H9 (cell line): ENCODE measurements at regions not wholly inside any gene's neighbourhood (a gene's known extent, or its start where the extent isn't known, plus 50 kb on each side); places are given as distances from the start of the nearest gene placed in this dataset.

Experiments
- DNase-seq: peaks from one replicate; pipeline ENCODE4 v3.0.0-alpha.2; 2017
- H2AFZ ChIP-seq: one replicate; pipeline ENCODE4 v1.6.1; 2013; ENCODE audit warnings: mild to moderate bottlenecking, low read length, control low read depth, moderate library complexity
- H2AK5ac ChIP-seq: 2 replicates; pipeline ENCODE4 v1.6.1; 2013; ENCODE audit warnings: low read length, control low read depth, mixed read lengths; ENCODE audit not compliant: insufficient read length
- H2BK120ac ChIP-seq: one replicate; pipeline ENCODE4 v1.6.1; 2013; ENCODE audit warnings: low read depth, mild to moderate bottlenecking, low read length, control low read depth, inconsistent platforms; ENCODE audit not compliant: poor library complexity, severe bottlenecking
- H2BK12ac ChIP-seq: 2 replicates; pipeline ENCODE4 v1.6.1; 2013; ENCODE audit warnings: low read length, control low read depth, mixed read lengths, low read depth; ENCODE audit not compliant: insufficient read length
- H2BK15ac ChIP-seq: 2 replicates; pipeline ENCODE4 v1.6.1; 2013; ENCODE audit warnings: low read depth, low read length, control low read depth
- H2BK20ac ChIP-seq: one replicate; pipeline ENCODE4 v1.6.1; 2013; ENCODE audit warnings: low read depth, mild to moderate bottlenecking, low read length, control low read depth, inconsistent platforms; ENCODE audit not compliant: poor library complexity, severe bottlenecking
- H2BK5ac ChIP-seq: 2 replicates; pipeline ENCODE4 v1.6.1; 2013; ENCODE audit warnings: low read length, control low read depth, mixed read lengths; ENCODE audit not compliant: insufficient read length
- H3K14ac ChIP-seq: 2 replicates; pipeline ENCODE4 v1.6.1; 2013; ENCODE audit warnings: low read length, control low read depth; ENCODE audit not compliant: insufficient read depth
- H3K18ac ChIP-seq: 2 replicates; pipeline ENCODE4 v1.6.1; 2013; ENCODE audit warnings: low read depth, mild to moderate bottlenecking, mixed read lengths, low read length, control low read depth; ENCODE audit not compliant: insufficient read length
- H3K23ac ChIP-seq: 2 replicates; pipeline ENCODE4 v1.6.1; 2013; ENCODE audit warnings: low read length, control low read depth, mixed read lengths, low read depth; ENCODE audit not compliant: insufficient read length
- H3K23me2 ChIP-seq: 2 replicates; pipeline ENCODE4 v1.6.1; 2013; ENCODE audit warnings: low read depth, mild to moderate bottlenecking, mixed read lengths, low read length, control low read depth; ENCODE audit not compliant: insufficient read length, poor library complexity, severe bottlenecking
- H3K27ac ChIP-seq: 2 replicates; pipeline ENCODE4 v1.5.1; 2013; ENCODE audit warnings: low read length, control low read depth, mixed read lengths, low read depth; ENCODE audit not compliant: insufficient read length
- H3K27me3 ChIP-seq: 2 replicates; pipeline ENCODE4 v1.6.1; 2013; ENCODE audit warnings: low read length, control low read depth, inconsistent platforms; ENCODE audit not compliant: insufficient read depth
- H3K4ac ChIP-seq: 2 replicates; pipeline ENCODE4 v1.6.1; 2013; ENCODE audit warnings: low read depth, mild to moderate bottlenecking, control low read depth, inconsistent platforms, low read length, moderate library complexity
- H3K4me1 ChIP-seq: 2 replicates; pipeline ENCODE4 v1.6.1; 2013; ENCODE audit warnings: low read length, control low read depth, inconsistent platforms; ENCODE audit not compliant: insufficient read depth
- H3K4me2 ChIP-seq: 2 replicates; pipeline ENCODE4 v1.6.1; 2013; ENCODE audit warnings: low read length, control low read depth, mixed read lengths; ENCODE audit not compliant: insufficient read length, insufficient read depth
- H3K56ac ChIP-seq: 2 replicates; pipeline ENCODE4 v1.6.1; 2013; ENCODE audit warnings: low read depth, mild to moderate bottlenecking, mixed read lengths, low read length, control low read depth; ENCODE audit not compliant: insufficient read length
- H3K79me1 ChIP-seq: 2 replicates; pipeline ENCODE4 v1.6.1; 2013; ENCODE audit warnings: low read depth, mild to moderate bottlenecking, moderate library complexity, low read length, control low read depth, inconsistent platforms; ENCODE audit not compliant: insufficient read depth, poor library complexity, severe bottlenecking
- H3K79me2 ChIP-seq: 2 replicates; pipeline ENCODE4 v1.6.1; 2013; ENCODE audit warnings: low read length, control low read depth, inconsistent platforms; ENCODE audit not compliant: insufficient read depth
- H3K9ac ChIP-seq: 2 replicates; pipeline ENCODE4 v1.6.1; 2013; ENCODE audit warnings: low read length, control low read depth, mixed read lengths; ENCODE audit not compliant: insufficient read length; ENCODE audit errors: extremely low read depth
- H3K9me3 ChIP-seq: one replicate; pipeline ENCODE4 v1.6.1; 2013; ENCODE audit warnings: low read depth, low read length, inconsistent platforms; ENCODE audit not compliant: control insufficient read depth
- H3T11ph ChIP-seq: one replicate; pipeline ENCODE4 v1.6.1; 2013; ENCODE audit warnings: mild to moderate bottlenecking, low read length, control low read depth, inconsistent platforms
- H4K20me1 ChIP-seq: one replicate; pipeline ENCODE4 v1.6.1; 2013; ENCODE audit not compliant: control insufficient read depth, insufficient read length, insufficient read depth
- H4K5ac ChIP-seq: 2 replicates; pipeline ENCODE4 v1.6.1; 2013; ENCODE audit warnings: low read depth, mild to moderate bottlenecking, mixed read lengths, low read length, control low read depth; ENCODE audit not compliant: insufficient read length
- H4K8ac ChIP-seq: replicated peaks from 2 replicates; pipeline ENCODE4 v1.6.1; 2013; ENCODE audit warnings: low read length, control low read depth, mixed read lengths, low read depth; ENCODE audit not compliant: insufficient read length
- H4K91ac ChIP-seq: 2 replicates; pipeline ENCODE4 v1.6.1; 2013; ENCODE audit warnings: low read depth, mild to moderate bottlenecking, moderate library complexity, mixed read lengths, low read length, control low read depth; ENCODE audit not compliant: insufficient read length
- H3K27ac Mint-ChIP-seq, 3 experiments: 2 replicates in 2 of 3; 3 replicates in 1 of 3; pipeline ENCODE4 v1.8.0; 2020 to 2021; ENCODE audit warnings: mixed read lengths in 3 of 3, mild to moderate bottlenecking in 1 of 3, moderate library complexity in 1 of 3
- H3K27me3 Mint-ChIP-seq: 2 replicates; pipeline ENCODE4 v1.8.0; 2021; ENCODE audit warnings: low read depth, mild to moderate bottlenecking, moderate library complexity, mixed read lengths
- H3K36me3 Mint-ChIP-seq, 3 experiments: 2 replicates in 2 of 3; 3 replicates in 1 of 3; pipeline ENCODE4 v1.8.0; 2020 to 2021; ENCODE audit warnings: low read depth in 3 of 3, mixed read lengths in 3 of 3; ENCODE audit not compliant: insufficient read depth in 1 of 3
- H3K4me1 Mint-ChIP-seq, 2 experiments: 2 replicates each; pipeline ENCODE4 v1.8.0; 2020; ENCODE audit warnings: mixed read lengths in 2 of 2
- H3K4me3 Mint-ChIP-seq, 2 experiments: 2 replicates in 1 of 2; 3 replicates in 1 of 2; pipeline ENCODE4 v1.8.0; 2020 to 2021; ENCODE audit warnings: mild to moderate bottlenecking in 2 of 2, mixed read lengths in 2 of 2, moderate library complexity in 1 of 2
- H3K9me3 Mint-ChIP-seq, 2 experiments: 2 replicates in 1 of 2; 3 replicates in 1 of 2; pipeline ENCODE4 v1.8.0; 2020; ENCODE audit warnings: mild to moderate bottlenecking in 2 of 2, mixed read lengths in 2 of 2, moderate library complexity in 1 of 2
- WGBS: extraction: QIAGEN DNeasy Blood & Tissue Kit; methylation state at CpG from one replicate; pipeline ENCODE4 v1.1.7; 2013; ENCODE audit warnings: missing lambda C conversion rate, low lambda C conversion rate, mixed read lengths; ENCODE audit not compliant: insufficient read length; ENCODE audit errors: extremely low coverage; 5-methylcytosine and 5-hydroxymethylcytosine counted together
- TF ChIP-seq, protein P1 (sequence below): fragments of 200-600 bp; sonication (generic); conservative IDR thresholded peaks from 3 replicates; pipeline ENCODE4 v1.8.0; 2021; ENCODE audit warnings: antibody characterized with exemption, mild to moderate bottlenecking

DNA sequence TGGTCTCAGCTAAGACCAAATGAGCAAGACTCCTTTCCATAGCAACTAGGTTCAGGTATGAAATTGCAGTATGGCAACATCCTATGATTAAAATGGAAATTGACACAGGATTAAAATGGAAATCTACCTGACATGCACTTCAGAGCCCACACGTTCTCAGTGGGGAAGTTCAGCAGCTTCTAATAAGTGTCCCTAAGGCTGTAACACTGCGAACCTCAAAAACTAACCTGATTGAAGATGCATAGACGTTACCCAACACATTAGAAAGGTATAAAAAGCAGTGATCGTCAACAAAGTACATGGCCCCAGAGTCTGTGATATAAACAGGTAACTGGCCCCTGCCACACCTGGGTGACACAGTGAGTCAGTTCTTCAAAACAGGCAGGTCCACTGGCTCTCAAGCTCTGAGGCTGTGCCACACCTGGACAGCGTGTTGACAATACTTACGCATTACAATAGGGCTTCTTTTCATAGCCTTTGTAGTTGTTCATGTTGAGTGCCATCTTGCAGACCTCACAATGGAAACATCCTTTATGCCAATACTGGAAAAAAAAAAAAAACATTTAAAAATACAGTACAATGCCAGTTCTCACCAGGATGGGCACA, 274.9 kb upstream of the NEBL start:
- H2AFZ ChIP-seq = no peak overlapping the region
- peaks cover 0 to 2% (median 0%) of the 10 kb centered on the region in 3 experiments; a peak in 2 of 7 replicates for H3K36me3 Mint-ChIP-seq
- H2AK5ac ChIP-seq = no peak overlapping the region
- no peak for DNase-seq
- WGBS = no CpG with 5 or more reads among the region's 6 CpGs
- H3K79me2 ChIP-seq = no peaks in the 10 kb centered on the region
- no peak overlapping the region for H3K18ac ChIP-seq
- H4K5ac ChIP-seq = no peak overlapping the region
- no peaks in the 10 kb centered on the region for H3K9me3 ChIP-seq
- peaks cover 2% of the 10 kb centered on the region; the same call in 1 of the 2 replicates for H3K27me3 ChIP-seq
- TF ChIP-seq, protein P1, sequence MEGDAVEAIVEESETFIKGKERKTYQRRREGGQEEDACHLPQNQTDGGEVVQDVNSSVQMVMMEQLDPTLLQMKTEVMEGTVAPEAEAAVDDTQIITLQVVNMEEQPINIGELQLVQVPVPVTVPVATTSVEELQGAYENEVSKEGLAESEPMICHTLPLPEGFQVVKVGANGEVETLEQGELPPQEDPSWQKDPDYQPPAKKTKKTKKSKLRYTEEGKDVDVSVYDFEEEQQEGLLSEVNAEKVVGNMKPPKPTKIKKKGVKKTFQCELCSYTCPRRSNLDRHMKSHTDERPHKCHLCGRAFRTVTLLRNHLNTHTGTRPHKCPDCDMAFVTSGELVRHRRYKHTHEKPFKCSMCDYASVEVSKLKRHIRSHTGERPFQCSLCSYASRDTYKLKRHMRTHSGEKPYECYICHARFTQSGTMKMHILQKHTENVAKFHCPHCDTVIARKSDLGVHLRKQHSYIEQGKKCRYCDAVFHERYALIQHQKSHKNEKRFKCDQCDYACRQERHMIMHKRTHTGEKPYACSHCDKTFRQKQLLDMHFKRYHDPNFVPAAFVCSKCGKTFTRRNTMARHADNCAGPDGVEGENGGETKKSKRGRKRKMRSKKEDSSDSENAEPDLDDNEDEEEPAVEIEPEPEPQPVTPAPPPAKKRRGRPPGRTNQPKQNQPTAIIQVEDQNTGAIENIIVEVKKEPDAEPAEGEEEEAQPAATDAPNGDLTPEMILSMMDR = no peak
- peak overlapping the region; percentile 82 to 90; a peak in 4 of 5 replicates for H3K4me3 Mint-ChIP-seq
- peaks cover 20% of the 10 kb centered on the region for H3K23me2 ChIP-seq
- H2BK5ac ChIP-seq = no peak overlapping the region
- H2BK20ac ChIP-seq = no peak overlapping the region
- H4K8ac ChIP-seq = no peak overlapping the region
- H3K79me1 ChIP-seq = no peaks in the 10 kb centered on the region
- H3K9ac ChIP-seq = no peak overlapping the region
- peaks cover 35 to 47% of the 10 kb centered on the region in 2 experiments for H3K4me1 Mint-ChIP-seq
- H3K27ac Mint-ChIP-seq = no peak overlapping the region
- no peak overlapping the region for H3K27ac ChIP-seq
- H3K4me1 ChIP-seq = no peaks in the 10 kb centered on the region
- H2BK15ac ChIP-seq = no peak overlapping the region
- no peak overlapping the region for H3T11ph ChIP-seq
- H3K56ac ChIP-seq = no peak overlapping the region
- H3K9me3 Mint-ChIP-seq = no peaks in the 10 kb centered on the region; a peak in 1 of 5 replicates
- no peaks in the 10 kb centered on the region for H4K20me1 ChIP-seq
- no peak overlapping the region for H3K4me2 ChIP-seq
- no peak overlapping the region for H2BK120ac ChIP-seq
- no peak overlapping the region for H2BK12ac ChIP-seq
- H3K23ac ChIP-seq = no peak overlapping the region
- H3K27me3 Mint-ChIP-seq = peaks cover 43% of the 10 kb centered on the region
- no peak overlapping the region for H4K91ac ChIP-seq
- no peak overlapping the region for H3K4ac ChIP-seq
- H3K14ac ChIP-seq = no peak overlapping the region
